ENCODE measurements at regions not wholly inside any gene's neighbourhood (a gene's known extent, or its start where the extent isn't known, plus 50 kb on each side); places are given as distances from the start of the nearest gene placed in this dataset.

- Histone ChIP-seq H3K4me3 (IDR thresholded peaks at IDR 0.05; ENCODE audit: insufficient read depth, low read depth, low read length) (no peak overlapping the region), H3K79me2 (ENCODE audit: insufficient read depth, low read depth) (no peaks in the 10 kb centered on the region), H3K4me1 (ENCODE audit: low read depth, poor library complexity, severe bottlenecking) (no peaks in the 10 kb centered on the region), H4K20me1 (ENCODE audit: insufficient read depth) (no peaks in the 10 kb centered on the region), H3K9ac (no peak overlapping the region), H3K4me2 (no peak overlapping the region), H3K27me3 (ENCODE audit: insufficient read depth, low read depth) (no peaks in the 10 kb centered on the region), H2AFZ (ENCODE audit: low read depth) (no peak overlapping the region), H3K27ac (no peak overlapping the region), H3K36me3 (ENCODE audit: insufficient read depth) (no peaks in the 10 kb centered on the region)
- TF ChIP-seq CTCF (conservative IDR thresholded peaks at IDR 0.05; ENCODE audit: low read depth, low read length) = no peak
These were observed 271.2 kb upstream of the AGA start for GRCh38 chr4:177713454-177713853.

- TF ChIP-seq CTCF (conservative IDR thresholded peaks at IDR 0.05; ENCODE audit: low read depth, low read length) = no peak
- Histone ChIP-seq H3K27me3 (ENCODE audit: insufficient read depth, low read depth) (no peaks in the 10 kb centered on the region), H4K20me1 (ENCODE audit: insufficient read depth) (no peaks in the 10 kb centered on the region), H2AFZ (ENCODE audit: low read depth) (no peak overlapping the region), H3K27ac (no peak overlapping the region), H3K4me3 (IDR thresholded peaks at IDR 0.05; ENCODE audit: insufficient read depth, low read depth, low read length) (no peak overlapping the region), H3K4me2 (no peak overlapping the region), H3K9ac (no peak overlapping the region), H3K79me2 (ENCODE audit: insufficient read depth, low read depth) (no peaks in the 10 kb centered on the region), H3K36me3 (ENCODE audit: insufficient read depth) (no peaks in the 10 kb centered on the region), H3K4me1 (ENCODE audit: low read depth, poor library complexity, severe bottlenecking) (no peaks in the 10 kb centered on the region)
These were observed 275.2 kb upstream of the AGA start for GRCh38 chr4:177717407-177717806.

GRCh38 chr4:177718514-177718913 lies 276.3 kb upstream of the AGA start:
- Histone ChIP-seq H3K36me3 (ENCODE audit: insufficient read depth) (no peaks in the 10 kb centered on the region), H3K4me3 (IDR thresholded peaks at IDR 0.05; ENCODE audit: insufficient read depth, low read depth, low read length) (no peak overlapping the region), H3K4me1 (ENCODE audit: low read depth, poor library complexity, severe bottlenecking) (no peaks in the 10 kb centered on the region), H3K79me2 (ENCODE audit: insufficient read depth, low read depth) (no peaks in the 10 kb centered on the region), H2AFZ (ENCODE audit: low read depth) (no peak overlapping the region), H3K4me2 (no peak overlapping the region), H4K20me1 (ENCODE audit: insufficient read depth) (no peaks in the 10 kb centered on the region), H3K27ac (no peak overlapping the region), H3K9ac (no peak overlapping the region), H3K27me3 (ENCODE audit: insufficient read depth, low read depth) (no peaks in the 10 kb centered on the region)
- TF ChIP-seq CTCF (conservative IDR thresholded peaks at IDR 0.05; ENCODE audit: low read depth, low read length) = no peak

GRCh38 chr4:177726111-177726510 lies 283.9 kb upstream of the AGA start:
- Histone ChIP-seq H3K4me2 (no peak overlapping the region), H3K4me1 (ENCODE audit: low read depth, poor library complexity, severe bottlenecking) (no peaks in the 10 kb centered on the region), H3K4me3 (IDR thresholded peaks at IDR 0.05; ENCODE audit: insufficient read depth, low read depth, low read length) (no peak overlapping the region), H4K20me1 (ENCODE audit: insufficient read depth) (no peaks in the 10 kb centered on the region), H3K27ac (no peak overlapping the region), H2AFZ (ENCODE audit: low read depth) (no peak overlapping the region), H3K36me3 (ENCODE audit: insufficient read depth) (no peaks in the 10 kb centered on the region), H3K27me3 (ENCODE audit: insufficient read depth, low read depth) (no peaks in the 10 kb centered on the region), H3K9ac (no peak overlapping the region), H3K79me2 (ENCODE audit: insufficient read depth, low read depth) (no peaks in the 10 kb centered on the region)
- no peak for TF ChIP-seq CTCF (conservative IDR thresholded peaks at IDR 0.05; ENCODE audit: low read depth, low read length)

All from KMS-11 (cell line).